Astrocyte (in vitro differentiated cells and primary cell): ENCODE measurements at regions not wholly inside any gene's neighbourhood (a gene's known extent, or its start where the extent isn't known, plus 50 kb on each side); places are given as distances from the start of the nearest gene placed in this dataset.

Experiments
- DNase-seq: peaks from one replicate; pipeline ENCODE4 v3.0.0-alpha.2; 2010; ENCODE audit warnings: low read depth
- FAIRE-seq: peaks from 2 replicates; lab custom pipeline; 2011; peaks lifted over from hg19 to GRCh38; lab: Jason Lieb, UNC
- H2AFZ ChIP-seq: 2 replicates; pipeline ENCODE4 v1.6.0; 2012; ENCODE audit warnings: low read depth, low read length, inconsistent platforms
- H3K27ac ChIP-seq: 2 replicates; pipeline ENCODE4 v1.5.1; 2011; ENCODE audit warnings: low read depth, low read length, inconsistent platforms
- H3K27me3 ChIP-seq: 2 replicates; pipeline ENCODE4 v1.6.0; 2011; ENCODE audit warnings: low read length, inconsistent platforms; ENCODE audit not compliant: insufficient read depth
- H3K36me3 ChIP-seq: 2 replicates; pipeline ENCODE4 v1.5.1; 2011; ENCODE audit warnings: low read length, inconsistent platforms; ENCODE audit not compliant: insufficient read depth
- H3K4me1 ChIP-seq: 2 replicates; pipeline ENCODE4 v1.5.1; 2011; ENCODE audit warnings: low read length, inconsistent platforms; ENCODE audit not compliant: insufficient read depth
- H3K4me2 ChIP-seq: 2 replicates; pipeline ENCODE4 v1.6.0; 2012; ENCODE audit warnings: low read length, inconsistent platforms
- H3K4me3 ChIP-seq: 2 replicates; pipeline ENCODE4 v1.5.1; 2011; ENCODE audit warnings: low read depth, mild to moderate bottlenecking, low read length, inconsistent platforms; ENCODE audit not compliant: insufficient read depth
- H3K79me2 ChIP-seq: 2 replicates; pipeline ENCODE4 v1.6.0; 2012; ENCODE audit warnings: mild to moderate bottlenecking, low read length, inconsistent platforms; ENCODE audit not compliant: insufficient read depth
- H3K9ac ChIP-seq: 2 replicates; pipeline ENCODE4 v1.6.0; 2012; ENCODE audit warnings: mild to moderate bottlenecking, low read length, inconsistent platforms
- H3K9me3 ChIP-seq: 2 replicates; pipeline ENCODE4 v1.5.1; 2012; ENCODE audit warnings: low read depth, mild to moderate bottlenecking, low read length, inconsistent platforms; ENCODE audit not compliant: insufficient read depth
- H4K20me1 ChIP-seq: 2 replicates; pipeline ENCODE4 v1.6.0; 2012; ENCODE audit warnings: low read length, inconsistent platforms; ENCODE audit not compliant: insufficient read depth
- H3K27ac Mint-ChIP-seq: one replicate; pipeline ENCODE4 v1.8.0; 2021; ENCODE audit warnings: mild to moderate bottlenecking, mixed read lengths; ENCODE audit not compliant: unreplicated experiment
- H3K27me3 Mint-ChIP-seq: one replicate; pipeline ENCODE4 v1.8.0; 2021; ENCODE audit warnings: low read depth, mixed read lengths; ENCODE audit not compliant: unreplicated experiment
- H3K36me3 Mint-ChIP-seq: one replicate; pipeline ENCODE4 v1.8.0; 2021; ENCODE audit warnings: low read depth, mixed read lengths; ENCODE audit not compliant: unreplicated experiment
- H3K4me1 Mint-ChIP-seq: one replicate; pipeline ENCODE4 v1.8.0; 2021; ENCODE audit warnings: low read depth, mixed read lengths; ENCODE audit not compliant: unreplicated experiment
- H3K4me3 Mint-ChIP-seq: one replicate; pipeline ENCODE4 v1.8.0; 2021; ENCODE audit warnings: mild to moderate bottlenecking, moderate library complexity, mixed read lengths; ENCODE audit not compliant: unreplicated experiment
- H3K9me3 Mint-ChIP-seq: one replicate; pipeline ENCODE4 v1.8.0; 2021; ENCODE audit warnings: mild to moderate bottlenecking, mixed read lengths; ENCODE audit not compliant: unreplicated experiment
- CTCF ChIP-seq: IDR thresholded peaks from 2 replicates; pipeline ENCODE4 v1.5.1; 2011; ENCODE audit warnings: low read depth, mild to moderate bottlenecking, inconsistent platforms, low read length, moderate library complexity; ENCODE audit not compliant: insufficient read depth
- EZH2 ChIP-seq: IDR thresholded peaks from 2 replicates; pipeline ENCODE4 v1.6.1; 2012; ENCODE audit warnings: mild to moderate bottlenecking, low read length, inconsistent platforms; ENCODE audit not compliant: insufficient read depth

GRCh38 chr11:115587718-115588342, 83.6 kb upstream of the CADM1 start:
- Mint-ChIP-seq H3K27me3 (no peaks in the 10 kb centered on the region), H3K9me3 (peaks cover 25% of the 10 kb centered on the region), H3K36me3 (no peaks in the 10 kb centered on the region), H3K4me3 (no peak overlapping the region), H3K4me1 (no peaks in the 10 kb centered on the region), H3K27ac (no peak overlapping the region)
- no peaks in the 10 kb centered on the region for H3K79me2 ChIP-seq
- TF ChIP-seq EZH2 (no peak), CTCF (no peak)
- no peaks in the 10 kb centered on the region for H3K4me1 ChIP-seq
- H2AFZ ChIP-seq, result no peak overlapping the region
- H3K27me3 ChIP-seq, result no peaks in the 10 kb centered on the region
- DNase-seq, result no peak
- no peak for FAIRE-seq
- no peaks in the 10 kb centered on the region for H3K36me3 ChIP-seq
- no peak overlapping the region for H3K27ac ChIP-seq
- H3K9ac ChIP-seq, result no peak overlapping the region
- no peak overlapping the region for H3K4me2 ChIP-seq
- H3K4me3 ChIP-seq, result no peak overlapping the region
- no peaks in the 10 kb centered on the region for H4K20me1 ChIP-seq
- H3K9me3 ChIP-seq, result no peaks in the 10 kb centered on the region

- Mint-ChIP-seq H3K27ac (no peak overlapping the region), H3K36me3 (no peaks in the 10 kb centered on the region), H3K4me3 (no peak overlapping the region), H3K4me1 (peaks cover 16% of the 10 kb centered on the region), H3K9me3 (peaks cover 15% of the 10 kb centered on the region), H3K27me3 (no peaks in the 10 kb centered on the region)
- no peaks in the 10 kb centered on the region for H3K79me2 ChIP-seq
- FAIRE-seq (no peak), DNase-seq (no peak)
- H3K9ac ChIP-seq, result no peak overlapping the region
- no peak overlapping the region for H2AFZ ChIP-seq
- H3K36me3 ChIP-seq, result no peaks in the 10 kb centered on the region
- H3K9me3 ChIP-seq, result no peaks in the 10 kb centered on the region
- no peaks in the 10 kb centered on the region for H3K27me3 ChIP-seq
- no peak overlapping the region for H3K27ac ChIP-seq
- no peak overlapping the region for H3K4me2 ChIP-seq
- no peaks in the 10 kb centered on the region for H3K4me1 ChIP-seq
- H4K20me1 ChIP-seq, result no peaks in the 10 kb centered on the region
- TF ChIP-seq CTCF (no peak), EZH2 (no peak)
- no peak overlapping the region for H3K4me3 ChIP-seq
Observed at GRCh38 chr11:115585361-115586024, 81.3 kb upstream of the CADM1 start.
